Fibroblast of peridontal ligament (primary cell): ENCODE measurements at regions not wholly inside any gene's neighbourhood (a gene's known extent, or its start where the extent isn't known, plus 50 kb on each side); places are given as distances from the start of the nearest gene placed in this dataset.

Experiments
- DNase-seq: peaks from one replicate; pipeline ENCODE4 v3.0.0-alpha.2; 2010; ENCODE audit errors: extremely low read depth

DNA sequence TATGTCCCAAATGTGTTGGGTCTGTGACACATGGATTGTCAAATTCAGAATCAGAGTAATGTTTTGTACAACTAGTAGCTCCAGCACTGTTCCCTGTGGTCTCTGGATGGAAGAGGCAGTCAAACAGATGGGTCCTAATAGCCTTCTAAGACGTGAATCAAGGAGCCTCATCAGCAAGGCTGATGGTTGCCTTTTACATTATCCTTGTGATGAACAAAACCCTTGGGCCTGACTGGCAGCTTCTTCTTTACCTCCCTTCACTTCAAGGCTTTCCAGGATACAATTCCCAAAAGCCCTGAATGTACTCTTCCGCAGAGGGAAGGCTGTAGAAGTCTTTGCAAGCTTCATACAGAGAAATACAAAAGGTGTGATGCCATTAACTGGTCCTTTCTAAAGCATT lies 633.3 kb downstream of the USP25 start:
- no peak for DNase-seq

DNA sequence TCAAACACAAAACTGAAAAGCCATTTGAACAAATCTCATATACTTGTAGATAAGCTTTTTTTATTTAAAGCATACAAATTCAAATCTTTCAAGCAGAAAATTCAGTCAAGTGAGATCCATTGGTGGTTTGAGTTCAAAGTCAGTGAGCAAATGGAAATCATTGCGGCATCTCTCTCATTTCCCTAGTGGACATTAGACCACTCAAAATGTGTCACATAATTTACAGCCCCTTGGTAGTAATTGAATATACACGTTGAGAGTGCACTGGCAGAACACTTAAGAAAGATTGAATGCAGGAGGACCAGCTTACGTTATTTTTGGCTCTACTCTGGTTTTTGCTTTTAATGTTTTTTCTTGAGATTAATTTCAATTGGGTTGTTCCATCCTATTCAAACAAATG lies 633.7 kb downstream of the USP25 start:
- no peak for DNase-seq

DNA sequence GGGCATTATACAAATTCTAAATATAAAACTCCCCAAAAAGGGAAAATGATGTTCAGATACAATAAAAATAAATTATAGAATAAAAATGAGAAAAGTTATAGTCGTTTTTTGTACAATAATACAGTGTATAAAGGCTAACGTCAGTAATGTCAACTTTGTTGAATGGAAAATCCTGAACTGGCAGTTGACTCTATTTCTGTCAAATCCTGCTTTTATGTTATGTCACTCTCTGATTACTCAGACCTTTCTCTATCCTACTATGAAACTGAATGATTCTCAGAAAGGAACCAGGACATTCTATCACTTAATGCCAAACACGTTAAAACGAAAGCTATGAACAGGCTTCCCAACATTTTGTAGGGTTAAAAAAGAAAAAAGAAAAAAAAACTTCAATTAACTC lies 636.4 kb downstream of the USP25 start:
- DNase-seq, result no peak

DNA sequence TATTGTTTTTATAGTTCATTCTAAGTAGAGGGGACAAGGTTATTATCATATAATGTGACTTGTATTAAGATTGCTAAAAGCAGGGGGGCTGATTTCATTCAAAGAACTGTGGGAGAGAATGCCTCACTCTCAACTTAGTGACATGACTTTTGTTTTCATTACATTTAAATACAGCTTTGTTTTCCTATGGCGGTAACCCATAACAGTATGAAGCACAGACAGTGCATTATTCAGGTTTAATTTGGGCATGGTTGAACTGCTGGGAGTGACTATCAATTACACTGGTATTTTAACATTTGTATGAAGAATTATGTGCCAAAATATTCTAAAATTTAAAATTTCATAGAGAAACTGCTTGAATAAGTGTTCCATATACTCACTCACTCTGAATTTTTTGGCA lies 637.3 kb downstream of the USP25 start:
- no peak for DNase-seq

DNA sequence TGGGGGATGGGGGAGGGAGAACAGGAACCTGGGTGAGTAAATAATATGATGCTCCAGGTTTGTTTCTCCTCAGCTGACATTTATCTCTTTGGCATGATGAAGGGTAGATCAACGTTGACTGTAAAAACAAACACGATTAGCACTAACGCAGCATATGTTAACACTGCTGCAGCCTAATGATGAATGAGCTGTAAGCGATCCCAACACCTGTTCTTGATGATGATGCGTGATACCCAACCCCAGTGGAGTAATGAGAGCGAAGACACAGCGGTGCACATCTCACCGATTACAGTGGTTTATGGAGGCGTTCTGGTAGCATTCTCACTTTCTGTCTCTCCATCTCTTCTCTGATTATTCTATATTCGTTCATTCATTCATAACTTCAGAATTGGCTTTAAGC lies 640.4 kb downstream of the USP25 start:
- no peak for DNase-seq

DNA sequence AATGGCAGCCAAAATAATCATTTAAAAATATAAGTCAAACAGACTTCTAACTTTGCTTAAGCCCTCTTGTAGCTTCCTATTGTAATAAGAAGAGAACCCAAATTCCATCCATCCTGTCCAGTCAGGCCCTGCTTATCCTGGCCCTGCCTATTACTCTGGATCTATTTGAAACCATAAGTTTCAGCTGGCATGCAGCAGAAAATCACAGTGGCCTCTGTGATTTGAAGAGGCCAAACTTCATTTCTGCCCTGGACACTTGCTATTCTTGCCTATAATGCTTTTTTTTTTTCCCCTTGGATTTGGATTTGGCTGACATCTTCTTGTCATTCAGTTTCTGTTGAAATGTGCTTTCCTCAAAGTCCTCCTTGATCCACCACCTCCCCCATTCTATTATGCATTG lies 642.8 kb downstream of the USP25 start:
- DNase-seq, result peak; percentile 18

DNA sequence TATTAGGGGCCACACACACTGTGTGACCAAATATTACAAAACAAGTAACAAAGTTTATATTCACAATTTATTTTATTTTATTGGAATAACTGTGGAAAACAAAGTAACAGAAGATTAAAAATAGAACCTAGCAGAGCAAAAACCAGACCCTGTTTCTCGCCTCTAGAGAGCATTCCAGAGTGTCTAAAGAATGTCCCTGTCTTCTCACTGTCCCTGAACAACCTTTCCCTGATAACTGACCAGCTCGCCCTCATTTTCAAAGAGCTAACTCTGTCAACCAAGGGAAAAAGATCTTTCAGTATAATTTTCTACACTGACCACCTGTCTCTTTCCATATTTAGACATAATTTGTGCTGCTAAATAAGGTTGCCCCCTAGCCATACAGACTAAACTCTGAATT lies 646.9 kb downstream of the USP25 start:
- no peak for DNase-seq

DNA sequence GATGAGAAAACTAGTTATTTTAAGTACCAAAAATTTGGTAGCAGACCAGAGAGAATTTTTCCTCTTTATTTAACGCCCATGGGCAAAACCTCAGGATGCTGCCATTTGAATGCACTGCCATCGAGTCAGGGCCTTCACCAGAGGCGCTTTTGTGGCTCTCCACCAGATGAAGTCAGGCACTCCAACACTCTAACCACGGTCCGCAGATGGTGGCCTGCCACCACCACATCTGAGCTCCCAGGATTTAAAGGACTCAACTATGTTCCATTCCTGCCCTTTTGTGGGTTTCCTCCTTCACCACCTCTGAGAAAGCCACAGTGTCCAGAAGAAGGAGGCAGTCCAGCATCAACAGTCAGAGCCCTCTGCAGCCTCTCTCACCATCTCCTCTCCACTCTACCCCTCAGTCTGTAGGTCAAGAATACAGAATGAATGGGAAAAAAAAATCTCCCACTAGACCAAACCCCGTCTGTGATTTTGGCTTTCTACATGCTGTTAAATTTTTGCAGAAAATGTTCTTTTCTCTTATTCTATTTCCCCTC lies 647.4 kb downstream of the USP25 start:
- DNase-seq, result no peak

DNA sequence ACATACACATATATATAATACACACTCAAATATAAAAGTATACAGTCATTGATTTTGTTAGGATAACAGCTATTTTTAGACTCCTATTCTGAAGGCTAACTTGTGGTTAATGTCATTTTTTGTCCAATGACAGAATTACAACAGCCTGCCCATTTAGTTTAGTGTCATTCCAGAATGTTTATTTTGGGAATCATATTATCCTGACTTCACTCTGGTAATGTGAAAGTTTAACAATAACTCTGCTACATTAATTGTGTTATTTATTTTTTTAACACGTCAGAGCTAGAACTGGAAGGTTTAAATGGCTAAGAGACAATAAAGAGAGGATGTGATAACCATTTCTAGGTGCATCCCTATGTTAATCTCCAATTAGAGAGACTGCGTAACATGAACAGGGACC lies 648.1 kb downstream of the USP25 start:
- peak; percentile 33 for DNase-seq

DNA sequence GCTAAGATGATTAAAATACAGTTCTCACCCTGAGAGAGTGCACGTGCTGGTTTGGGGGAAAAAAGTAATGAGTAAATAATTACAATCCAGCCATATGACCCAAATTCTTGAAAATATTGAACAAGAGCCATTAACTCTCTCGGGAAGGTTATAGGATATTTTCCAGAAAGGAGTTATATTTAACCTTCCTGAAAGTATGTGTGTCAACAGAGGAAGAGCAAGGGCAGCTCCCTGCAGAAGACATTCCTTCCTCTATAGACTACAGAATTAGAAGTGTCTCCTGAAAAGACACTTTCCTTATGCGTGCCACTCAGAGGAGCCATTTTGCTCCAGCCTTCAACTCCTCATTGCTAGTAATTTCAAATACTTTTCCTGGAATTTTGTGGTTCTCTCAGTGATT lies 648.7 kb downstream of the USP25 start:
- DNase-seq, result no peak

DNA sequence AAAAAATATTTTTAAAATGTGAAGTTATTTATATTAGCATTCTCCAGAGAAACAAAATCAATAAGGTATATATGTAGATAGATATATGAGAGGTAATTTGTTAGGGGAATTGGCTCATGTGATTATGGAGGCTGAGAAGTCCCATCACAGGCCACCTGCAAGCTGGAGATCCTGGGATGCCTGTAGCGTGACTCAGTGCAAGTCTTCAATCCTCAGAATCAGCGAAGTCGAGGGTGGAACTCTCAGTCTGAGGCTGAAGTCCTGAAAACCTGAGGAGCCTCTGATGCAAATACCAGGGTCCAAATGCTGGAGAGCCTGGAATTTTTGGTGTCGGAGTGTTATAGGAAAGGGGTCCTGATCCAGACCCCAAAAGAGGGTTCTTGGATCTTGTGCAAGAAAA lies 658.5 kb downstream of the USP25 start:
- no peak for DNase-seq

DNA sequence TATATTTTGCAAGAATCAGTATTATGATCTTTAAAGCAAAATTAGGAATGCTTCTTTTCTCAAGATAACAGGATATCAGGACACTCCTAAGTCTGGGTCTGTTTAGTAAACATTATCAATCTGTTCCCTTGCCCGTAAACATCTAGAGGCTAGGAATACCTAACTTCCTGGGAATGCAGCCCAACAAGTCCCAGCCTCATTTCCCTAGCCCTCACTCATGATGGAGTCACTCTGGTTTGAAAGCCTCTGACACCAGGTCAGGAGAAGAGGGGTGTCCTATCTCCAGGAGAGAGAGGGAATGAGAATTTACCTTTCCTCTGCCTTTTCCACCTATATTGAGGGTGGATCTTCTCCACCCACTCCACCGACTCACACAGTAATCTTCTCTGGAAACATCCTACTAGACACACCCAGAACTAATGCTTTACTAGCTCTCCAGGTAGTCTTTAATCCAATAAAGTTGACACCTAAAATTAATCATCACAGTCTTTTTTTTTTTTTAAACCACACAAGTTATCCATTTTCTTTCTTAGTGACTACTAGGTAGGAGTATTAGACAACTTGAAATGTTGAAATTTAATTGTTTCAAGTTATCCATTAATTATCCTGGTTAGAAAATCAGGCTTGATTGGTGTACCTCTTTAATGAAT lies 659.3 kb downstream of the USP25 start:
- DNase-seq, result no peak

DNA sequence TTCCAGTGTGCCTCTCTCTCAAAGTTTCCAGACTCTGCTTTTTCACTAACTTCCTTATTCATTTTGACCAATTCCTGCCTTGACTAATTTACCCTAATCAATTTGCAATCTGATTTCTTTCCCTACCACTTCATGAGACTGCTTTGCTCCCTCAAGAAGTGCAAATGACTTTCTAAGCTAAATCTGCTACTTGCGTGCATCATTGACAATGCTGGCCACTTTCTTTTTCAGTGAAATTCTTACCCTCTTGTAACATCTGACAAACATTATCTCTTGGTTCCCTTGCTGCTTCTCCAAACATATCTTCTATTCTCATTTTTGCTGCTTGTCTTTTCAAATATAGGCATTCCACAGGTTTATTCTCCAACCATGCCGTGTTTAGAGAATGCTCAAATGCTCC lies 659.9 kb downstream of the USP25 start:
- DNase-seq, result no peak

DNA sequence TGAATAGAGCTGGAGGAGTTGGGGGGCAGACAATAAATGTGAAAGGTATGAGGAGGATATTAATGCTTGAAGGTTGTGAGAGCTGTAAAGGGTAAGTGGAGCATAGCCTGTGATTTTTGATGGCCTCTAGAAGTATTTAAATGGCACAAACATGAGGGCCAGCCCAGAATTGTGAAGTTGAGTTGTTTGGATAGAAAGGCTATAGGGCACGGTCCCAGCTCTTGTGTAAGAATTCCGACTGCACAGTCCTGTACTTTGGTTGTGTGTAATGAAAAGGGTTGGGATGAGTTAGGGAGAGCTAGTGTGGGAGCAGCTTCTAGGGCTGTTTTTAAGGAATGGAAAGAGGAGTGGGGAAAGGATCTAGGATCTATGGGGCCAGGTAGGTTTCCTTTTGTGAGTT lies 665.5 kb downstream of the USP25 start:
- DNase-seq, result no peak

DNA sequence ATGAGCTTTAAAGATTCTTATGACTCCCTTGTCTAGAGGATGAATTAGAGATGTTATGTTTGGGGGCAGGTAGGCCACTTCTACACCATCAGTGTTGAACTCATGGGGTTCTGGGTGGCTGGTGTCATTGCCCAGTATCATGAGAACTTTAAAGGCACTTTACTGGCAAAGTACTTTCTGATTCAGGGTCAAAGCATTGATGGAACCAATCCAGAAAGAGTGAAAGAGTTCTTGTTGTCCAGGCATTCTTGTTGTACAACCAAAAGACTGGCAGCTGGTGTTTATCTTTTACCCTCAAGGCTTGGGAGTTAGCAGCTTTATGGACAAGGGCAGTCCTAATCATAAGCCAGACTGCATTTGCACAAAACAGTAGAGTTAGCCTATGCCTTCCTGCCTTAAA lies 673.0 kb downstream of the USP25 start:
- DNase-seq, result peak; percentile 13

DNA sequence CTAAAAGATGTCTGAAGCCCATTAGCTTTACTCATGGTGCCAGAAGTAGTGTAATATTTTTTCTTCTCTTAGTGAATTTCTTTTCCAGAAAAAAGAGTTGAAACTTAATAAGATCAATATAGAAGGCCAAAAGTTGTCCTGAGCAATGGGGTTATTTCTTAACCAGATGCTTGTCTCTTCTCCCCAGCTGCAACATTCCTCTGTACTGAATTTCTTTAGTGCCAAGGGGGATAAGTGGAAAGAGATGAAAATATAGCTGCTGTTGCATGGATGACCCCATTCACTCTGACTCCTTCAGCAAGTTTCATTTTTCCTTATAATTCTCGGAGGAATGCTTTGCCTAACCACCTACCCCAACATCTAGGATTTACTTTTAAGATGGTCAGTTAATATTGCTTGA lies 675.0 kb downstream of the USP25 start:
- peak; percentile 30 for DNase-seq

DNA sequence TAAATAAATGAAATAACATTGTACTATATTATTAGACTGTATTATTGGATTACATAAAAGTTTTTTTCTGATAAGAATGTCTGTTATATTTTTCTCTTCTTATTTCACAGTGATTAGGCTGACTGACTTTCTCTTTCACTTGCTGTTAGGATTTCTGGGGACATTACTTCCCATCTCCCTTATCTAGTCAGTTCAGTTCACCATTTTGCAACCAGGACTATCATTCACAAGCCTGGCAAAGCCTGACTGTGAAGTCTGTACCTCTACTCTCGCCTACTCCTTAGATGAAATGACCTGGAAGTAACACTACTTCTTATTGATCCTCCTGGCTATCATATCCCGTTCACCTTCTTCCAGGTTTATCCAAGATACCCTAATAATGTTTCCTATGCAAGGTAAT lies 676.6 kb downstream of the USP25 start:
- DNase-seq, result no peak

DNA sequence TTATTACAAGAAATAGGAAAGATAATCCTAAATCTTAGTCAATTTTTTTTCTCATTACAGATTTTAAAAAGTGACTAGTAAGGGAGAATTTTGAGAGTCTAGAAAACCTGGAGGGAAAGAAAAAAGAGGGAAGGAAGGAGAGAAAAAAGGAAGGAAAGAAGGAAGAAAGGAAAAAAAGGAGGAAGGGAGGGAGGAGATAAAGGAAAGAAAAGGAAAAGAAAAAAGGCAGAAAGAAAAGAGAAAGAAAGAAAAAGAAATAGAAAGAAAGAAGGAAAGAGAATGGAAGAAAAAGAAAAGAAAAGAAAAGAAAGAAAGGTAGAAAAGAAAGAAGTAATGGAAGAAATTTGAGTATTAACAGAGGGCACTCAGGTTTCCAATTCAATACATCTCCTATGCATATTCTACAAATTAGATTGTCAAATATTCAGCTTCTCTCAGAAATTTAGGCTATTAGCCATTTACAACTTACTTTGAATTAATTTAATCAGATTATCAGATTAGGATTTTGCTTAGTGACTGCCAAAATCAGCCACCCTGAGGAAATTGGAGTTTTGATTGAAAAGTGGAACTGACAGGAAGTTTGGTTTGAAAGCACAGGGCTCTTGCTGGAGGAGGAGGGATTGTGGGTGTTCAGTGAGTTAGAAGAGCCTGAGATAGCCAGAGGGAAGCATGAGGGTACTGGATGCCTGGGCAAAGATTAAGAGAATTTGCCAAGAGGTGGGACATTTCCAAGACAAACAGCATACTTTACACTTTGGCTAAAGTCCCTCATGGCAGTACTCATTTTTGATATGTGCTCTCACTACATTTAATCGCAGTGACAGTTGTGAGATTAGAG lies 677.8 kb downstream of the USP25 start:
- DNase-seq, result no peak

DNA sequence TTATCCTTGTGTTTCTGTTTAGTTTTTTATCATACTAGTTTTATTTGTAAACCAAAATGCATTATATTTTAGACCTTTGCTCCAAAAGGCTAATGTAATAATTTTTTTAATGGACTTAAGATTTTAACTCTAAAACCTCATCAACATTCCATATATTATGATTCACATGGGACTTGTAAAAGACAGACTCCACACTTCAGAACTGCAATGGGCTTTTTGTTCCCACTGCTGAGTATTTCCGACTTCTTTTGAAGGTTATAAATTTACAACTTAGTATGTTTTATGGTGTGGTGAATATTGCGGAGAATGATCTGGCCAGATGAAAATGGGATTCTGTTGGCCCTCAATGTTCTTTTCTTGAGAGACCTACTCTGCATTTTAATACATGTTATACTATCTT lies 678.5 kb downstream of the USP25 start:
- DNase-seq, result no peak

DNA sequence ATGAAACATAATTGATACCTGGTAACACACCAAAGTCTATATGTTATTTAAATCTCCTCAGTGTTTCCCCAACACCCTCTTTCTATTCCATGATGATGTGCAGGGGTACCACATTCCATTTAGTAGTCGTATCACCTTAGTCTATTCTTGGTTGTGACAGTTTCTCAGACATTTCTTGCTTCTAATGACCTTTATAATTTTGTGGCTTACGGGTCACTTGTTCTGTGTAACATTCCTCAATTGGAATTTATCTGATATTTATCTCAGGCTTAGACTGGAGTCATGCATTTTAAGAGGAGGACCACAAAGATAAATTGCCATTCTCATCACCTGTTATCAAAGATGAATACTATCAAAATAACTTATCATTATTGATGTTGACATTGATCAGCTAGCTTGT lies 679.6 kb downstream of the USP25 start:
- no peak for DNase-seq

DNA sequence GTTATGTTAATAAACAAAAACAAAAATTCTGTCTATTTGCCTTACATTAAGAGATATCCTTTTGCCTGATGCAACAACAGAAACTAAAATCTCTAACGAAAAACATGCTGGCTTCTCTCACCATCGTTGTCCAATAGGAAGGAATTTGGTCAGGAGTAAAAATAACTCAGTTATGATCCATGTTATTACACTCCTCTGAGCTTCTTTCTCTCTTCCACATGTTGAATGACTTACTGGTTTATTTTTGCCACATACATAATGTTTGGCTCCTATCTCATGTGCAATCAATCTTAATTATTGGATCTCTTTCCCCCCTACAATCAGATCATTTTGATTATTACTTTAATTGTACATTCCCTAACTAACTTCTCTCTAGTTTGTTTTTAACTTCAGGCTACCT lies 688.4 kb downstream of the USP25 start:
- DNase-seq, result peak; percentile 70

DNA sequence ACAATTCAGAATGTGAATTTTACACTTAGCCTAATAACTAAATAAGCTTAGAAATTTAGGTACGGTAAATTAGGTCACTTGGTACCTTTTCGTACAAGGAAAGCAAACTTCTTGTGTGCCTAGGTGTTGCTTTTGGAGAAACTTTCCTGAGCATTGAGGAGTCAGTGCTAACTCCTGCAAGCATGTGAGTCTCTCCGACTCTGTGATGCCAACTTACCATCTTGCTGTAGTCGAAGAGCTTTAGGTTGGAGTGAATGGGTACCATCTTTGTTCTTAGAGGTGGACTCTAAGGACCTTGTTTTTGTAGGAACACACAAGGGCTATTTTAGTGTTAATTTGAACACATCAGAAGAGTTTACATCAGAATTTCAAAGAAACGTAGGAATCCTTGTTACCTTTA lies 688.9 kb downstream of the USP25 start:
- no peak for DNase-seq

DNA sequence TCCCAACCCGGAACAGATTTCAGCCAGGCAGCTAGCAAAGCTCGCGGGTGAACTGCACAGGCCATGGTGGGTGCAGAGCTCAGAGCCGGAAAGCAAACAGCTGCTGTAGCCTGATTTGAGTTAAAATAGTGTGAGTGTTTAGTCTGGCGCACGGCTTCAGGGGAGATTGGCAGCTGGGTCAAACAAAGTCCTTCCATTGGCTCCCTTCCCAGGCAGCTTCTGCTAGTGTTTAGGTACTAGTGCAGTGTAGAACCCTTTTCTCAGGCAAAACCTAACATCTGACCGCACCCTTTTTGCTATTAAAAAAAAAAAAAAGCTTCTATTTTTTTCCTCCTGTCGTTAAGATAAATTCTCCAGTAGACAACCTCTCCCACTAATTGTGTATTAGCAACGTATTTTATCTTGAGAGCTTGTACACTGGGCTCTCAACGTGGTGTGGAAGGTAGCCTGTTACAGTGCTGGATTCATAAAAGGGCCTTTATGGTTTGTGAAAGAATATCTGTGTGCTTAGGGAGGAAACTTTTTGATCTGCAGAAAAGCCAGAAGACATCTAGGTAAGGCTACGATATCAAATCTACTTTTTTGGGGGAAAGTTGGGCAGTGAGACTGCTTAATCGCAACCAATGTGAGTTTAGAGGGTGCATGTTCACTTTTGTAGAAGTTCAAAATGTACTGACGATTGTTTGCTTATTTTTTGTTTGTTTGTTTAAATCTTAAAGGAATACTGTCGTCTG lies 689.6 kb downstream of the USP25 start:
- peak; percentile 84 for DNase-seq
